Lower leg skin (tissue), 3 donors: ENCODE measurements at regions not wholly inside any gene's neighbourhood (a gene's known extent, or its start where the extent isn't known, plus 50 kb on each side); places are given as distances from the start of the nearest gene placed in this dataset.

Experiments used
- POLR2A ChIP-seq, 2 donors: fragments of 450-650 bp; IDR thresholded peaks; one replicate each; pipeline ENCODE4 v1.6.1; 2016 to 2017; ENCODE audit warnings: antibody characterized with exemption in 2 of 2, mild to moderate bottlenecking in 1 of 2, moderate library complexity in 1 of 2
- TF ChIP-seq, protein P1 (sequence below), 3 donors: fragments of 450-650 bp; IDR thresholded peaks; one replicate each; pipeline ENCODE4 v1.5.1; 2016; ENCODE audit warnings: antibody characterized with exemption in 3 of 3, mild to moderate bottlenecking in 3 of 3, moderate library complexity in 2 of 3

DNA sequence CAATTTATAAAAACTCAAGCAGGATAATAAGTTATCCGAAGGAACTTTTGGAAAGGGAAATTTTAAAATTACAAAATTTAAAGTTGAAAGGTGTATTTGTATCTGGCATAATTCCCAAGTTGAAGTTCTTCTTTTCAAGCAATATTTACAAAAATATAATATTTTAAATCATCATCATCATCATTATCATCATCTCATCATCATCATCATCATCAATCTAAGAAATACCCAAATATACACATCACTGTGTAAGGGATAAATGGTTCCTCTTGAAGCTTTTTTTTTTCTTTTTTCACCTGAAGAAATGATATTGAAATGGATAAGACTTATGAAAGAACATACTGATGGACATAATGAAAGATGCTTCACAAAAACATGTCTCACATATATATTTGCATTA is 254.9 kb upstream of the ARRDC3 start:
- TF ChIP-seq, protein P1, sequence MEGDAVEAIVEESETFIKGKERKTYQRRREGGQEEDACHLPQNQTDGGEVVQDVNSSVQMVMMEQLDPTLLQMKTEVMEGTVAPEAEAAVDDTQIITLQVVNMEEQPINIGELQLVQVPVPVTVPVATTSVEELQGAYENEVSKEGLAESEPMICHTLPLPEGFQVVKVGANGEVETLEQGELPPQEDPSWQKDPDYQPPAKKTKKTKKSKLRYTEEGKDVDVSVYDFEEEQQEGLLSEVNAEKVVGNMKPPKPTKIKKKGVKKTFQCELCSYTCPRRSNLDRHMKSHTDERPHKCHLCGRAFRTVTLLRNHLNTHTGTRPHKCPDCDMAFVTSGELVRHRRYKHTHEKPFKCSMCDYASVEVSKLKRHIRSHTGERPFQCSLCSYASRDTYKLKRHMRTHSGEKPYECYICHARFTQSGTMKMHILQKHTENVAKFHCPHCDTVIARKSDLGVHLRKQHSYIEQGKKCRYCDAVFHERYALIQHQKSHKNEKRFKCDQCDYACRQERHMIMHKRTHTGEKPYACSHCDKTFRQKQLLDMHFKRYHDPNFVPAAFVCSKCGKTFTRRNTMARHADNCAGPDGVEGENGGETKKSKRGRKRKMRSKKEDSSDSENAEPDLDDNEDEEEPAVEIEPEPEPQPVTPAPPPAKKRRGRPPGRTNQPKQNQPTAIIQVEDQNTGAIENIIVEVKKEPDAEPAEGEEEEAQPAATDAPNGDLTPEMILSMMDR (IDR thresholded peaks at IDR 0.05): no peak
- no peak for TF ChIP-seq POLR2A (IDR thresholded peaks at IDR 0.05)
